Effector memory CD4-positive, alpha-beta T cell (primary cell): ENCODE measurements at regions not wholly inside any gene's neighbourhood (a gene's known extent, or its start where the extent isn't known, plus 50 kb on each side); places are given as distances from the start of the nearest gene placed in this dataset.

Experiments used
- DNase-seq, 3 donors: peaks; one replicate each; pipeline ENCODE4 v3.0.0-alpha.2; 2020
- H3K27ac ChIP-seq: 2 replicates; pipeline ENCODE4 v1.7.0; 2013; ENCODE audit warnings: mild to moderate bottlenecking, low read length, moderate library complexity; ENCODE audit not compliant: insufficient read depth, poor library complexity, severe bottlenecking
- H3K27me3 ChIP-seq: replicated peaks from 2 replicates; pipeline ENCODE4 v1.7.0; 2013; ENCODE audit warnings: mild to moderate bottlenecking, low read length; ENCODE audit not compliant: insufficient read depth, control insufficient read depth, poor library complexity, severe bottlenecking
- H3K36me3 ChIP-seq: 2 replicates; pipeline ENCODE4 v1.7.0; 2013; ENCODE audit warnings: mild to moderate bottlenecking, low read length, moderate library complexity; ENCODE audit not compliant: control insufficient read depth, insufficient read depth
- H3K4me1 ChIP-seq: 2 replicates; pipeline ENCODE4 v1.7.0; 2013; ENCODE audit warnings: low read length, mild to moderate bottlenecking; ENCODE audit not compliant: control insufficient read depth, insufficient read depth, poor library complexity, severe bottlenecking
- H3K4me3 ChIP-seq: 2 replicates; pipeline ENCODE4 v1.7.0; 2013; ENCODE audit warnings: low read length, low read depth, mild to moderate bottlenecking; ENCODE audit not compliant: insufficient read depth, poor library complexity, severe bottlenecking
- H3K9me3 ChIP-seq: 2 replicates; pipeline ENCODE4 v1.7.0; 2013; ENCODE audit warnings: mild to moderate bottlenecking, low read length, moderate library complexity; ENCODE audit not compliant: control insufficient read depth

DNA sequence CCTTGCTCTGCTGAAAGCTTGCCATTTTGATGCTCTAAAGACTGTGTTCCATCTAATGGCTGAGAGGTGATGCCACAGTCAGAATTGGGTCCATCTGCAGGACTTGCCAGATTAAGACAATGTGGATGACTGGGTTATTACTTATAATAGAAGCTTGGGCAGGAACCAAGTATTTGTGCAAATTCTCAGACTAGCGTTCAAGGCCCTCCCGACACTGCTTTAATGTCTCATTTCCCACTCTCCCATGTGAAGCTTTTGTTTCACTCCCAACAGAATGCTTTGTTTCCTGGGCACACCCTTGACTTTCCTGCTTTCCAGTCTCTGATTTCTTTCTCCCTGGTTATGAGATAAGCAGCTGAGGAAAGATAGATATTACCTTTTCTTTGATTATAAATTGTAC is 215.8 kb downstream of the KCNS3 start:
- no peaks in the 10 kb centered on the region for H3K36me3 ChIP-seq
- no peak overlapping the region for H3K4me3 ChIP-seq
- no peak overlapping the region for H3K27ac ChIP-seq
- no peak for DNase-seq
- H3K9me3 ChIP-seq, result no peaks in the 10 kb centered on the region
- H3K27me3 ChIP-seq, result no peaks in the 10 kb centered on the region
- no peaks in the 10 kb centered on the region for H3K4me1 ChIP-seq

DNA sequence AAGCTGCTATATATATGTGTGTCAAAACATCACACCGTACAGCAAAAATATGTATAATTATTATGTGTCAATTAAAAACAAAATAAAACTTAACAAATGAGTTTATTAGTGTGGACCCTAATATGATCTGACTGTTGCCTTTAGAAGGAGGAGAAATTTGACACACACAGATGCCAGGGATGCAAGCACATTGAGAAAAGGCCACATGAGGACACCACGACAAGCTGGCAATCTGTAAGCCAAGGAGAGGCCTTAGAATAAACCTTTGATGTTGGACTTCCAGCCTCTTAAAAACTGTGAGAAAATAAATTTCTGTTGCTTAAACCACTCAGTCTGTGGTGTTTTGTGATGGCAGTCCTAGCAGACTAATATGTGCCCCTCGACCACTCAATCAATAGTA is 214.7 kb downstream of the KCNS3 start:
- Histone ChIP-seq H3K27me3 (no peaks in the 10 kb centered on the region), H3K4me3 (no peak overlapping the region), H3K36me3 (no peaks in the 10 kb centered on the region), H3K27ac (no peak overlapping the region), H3K9me3 (no peaks in the 10 kb centered on the region), H3K4me1 (no peaks in the 10 kb centered on the region)
- DNase-seq, result no peak

DNA sequence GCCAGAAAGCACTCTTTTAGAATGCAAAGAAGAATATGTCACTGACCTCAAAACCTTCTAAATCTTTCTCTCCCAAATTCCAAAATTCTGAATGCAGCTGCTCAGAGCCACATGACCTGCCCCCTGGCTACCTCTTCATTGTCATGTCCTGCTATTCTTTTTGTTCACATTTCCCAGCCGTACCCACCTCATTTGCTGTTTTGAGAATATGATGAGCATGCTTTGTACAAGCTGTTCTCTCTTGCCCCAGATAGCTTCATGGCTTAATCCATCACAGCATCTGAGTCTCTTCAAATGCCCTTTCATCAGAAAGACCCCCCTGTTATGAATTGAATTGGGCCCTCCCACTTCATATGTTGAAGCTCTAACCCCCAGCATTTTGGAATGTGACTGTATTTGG is 214.3 kb downstream of the KCNS3 start:
- Histone ChIP-seq H3K27me3 (no peaks in the 10 kb centered on the region), H3K27ac (no peak overlapping the region), H3K4me1 (no peaks in the 10 kb centered on the region), H3K9me3 (no peaks in the 10 kb centered on the region), H3K36me3 (no peaks in the 10 kb centered on the region), H3K4me3 (no peak overlapping the region)
- DNase-seq, result no peak

DNA sequence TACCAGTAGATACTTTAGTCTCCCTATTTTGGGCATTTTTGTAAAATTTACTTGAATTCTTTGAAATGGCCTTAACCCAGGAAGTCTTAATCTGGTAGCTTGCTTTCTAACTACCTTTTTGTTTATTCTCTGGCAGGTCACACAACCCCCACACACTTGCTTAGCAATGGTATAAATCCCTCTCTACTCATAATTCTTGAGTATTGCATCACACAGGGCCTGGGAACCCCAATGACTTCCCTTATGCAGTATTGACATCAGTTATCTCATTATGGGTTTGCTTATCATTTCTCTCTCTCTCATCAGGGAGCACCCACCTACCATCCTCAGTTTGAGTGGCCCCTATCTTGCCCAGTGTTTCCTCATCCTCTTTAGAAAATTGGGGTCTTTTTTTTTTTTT is 207.1 kb downstream of the KCNS3 start:
- DNase-seq, result no peak
- Histone ChIP-seq H3K27ac (no peak overlapping the region), H3K4me3 (no peak overlapping the region), H3K27me3 (no peaks in the 10 kb centered on the region), H3K36me3 (no peaks in the 10 kb centered on the region), H3K9me3 (no peaks in the 10 kb centered on the region), H3K4me1 (no peaks in the 10 kb centered on the region)

DNA sequence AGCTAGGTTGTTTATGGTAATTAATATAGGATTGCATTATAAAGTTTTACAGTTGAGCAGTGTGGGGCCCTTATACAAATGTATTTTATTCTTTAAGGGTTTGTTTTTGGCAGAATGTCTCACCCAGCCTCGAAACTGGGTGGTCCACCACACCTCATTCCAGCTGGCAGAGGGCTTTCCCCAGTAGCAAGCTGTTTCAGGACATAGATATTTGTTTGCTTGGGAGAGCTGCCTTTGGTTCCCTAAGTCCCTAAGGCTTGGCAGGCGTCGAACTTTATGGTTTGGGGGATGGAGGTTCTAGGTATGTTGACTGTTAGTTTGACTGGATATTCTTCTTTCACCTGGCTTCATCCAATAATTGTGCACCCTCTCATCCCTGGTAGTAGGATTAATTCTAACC is 205.9 kb downstream of the KCNS3 start:
- DNase-seq, result no peak
- Histone ChIP-seq H3K27me3 (no peaks in the 10 kb centered on the region), H3K4me3 (no peak overlapping the region), H3K9me3 (no peaks in the 10 kb centered on the region), H3K27ac (no peak overlapping the region), H3K36me3 (no peaks in the 10 kb centered on the region), H3K4me1 (no peaks in the 10 kb centered on the region)

DNA sequence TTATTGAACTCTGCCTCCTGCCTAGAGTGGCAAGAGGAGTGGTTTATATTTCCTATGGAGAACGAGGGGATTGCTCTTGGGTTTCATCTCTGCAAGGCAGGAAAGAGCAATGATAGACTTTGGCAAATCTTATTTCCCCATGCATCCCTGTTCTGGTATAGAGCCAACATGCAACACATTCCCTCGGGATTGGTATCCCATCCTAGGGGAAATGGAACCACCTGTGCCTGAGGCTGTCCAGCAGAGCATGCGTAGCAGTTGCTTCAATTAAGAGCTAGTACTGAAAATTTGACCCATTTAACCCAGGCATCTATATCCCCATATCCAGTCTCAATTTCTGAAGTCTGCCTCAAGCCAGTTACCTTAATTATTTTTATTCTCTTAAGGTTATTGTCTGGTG is 205.3 kb downstream of the KCNS3 start:
- no peaks in the 10 kb centered on the region for H3K27me3 ChIP-seq
- DNase-seq, result no peak
- H3K9me3 ChIP-seq, result no peaks in the 10 kb centered on the region
- no peaks in the 10 kb centered on the region for H3K36me3 ChIP-seq
- H3K4me3 ChIP-seq, result no peak overlapping the region
- H3K4me1 ChIP-seq, result no peaks in the 10 kb centered on the region
- no peak overlapping the region for H3K27ac ChIP-seq

DNA sequence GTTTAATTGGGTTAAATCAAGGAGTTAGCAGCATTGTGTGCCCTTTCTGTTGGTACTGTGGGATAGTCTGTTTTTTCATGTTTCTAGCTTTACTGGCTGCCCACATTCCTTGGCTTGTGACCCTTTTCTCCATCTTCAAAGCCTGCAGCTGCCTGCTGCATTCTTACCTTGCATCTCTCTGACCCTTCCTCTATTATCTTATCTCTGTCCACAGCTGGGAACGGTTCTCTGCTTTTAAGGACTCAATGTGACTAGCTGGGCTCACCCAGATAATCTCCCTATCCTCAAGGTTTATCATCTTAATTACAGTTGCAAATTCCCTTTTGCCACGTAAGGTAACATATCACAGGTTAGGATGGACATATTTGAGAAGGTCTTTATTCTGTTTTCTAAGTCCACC is 199.7 kb downstream of the KCNS3 start:
- no peak overlapping the region for H3K4me3 ChIP-seq
- DNase-seq, result no peak
- H3K27ac ChIP-seq, result no peak overlapping the region
- no peaks in the 10 kb centered on the region for H3K4me1 ChIP-seq
- no peaks in the 10 kb centered on the region for H3K9me3 ChIP-seq
- no peaks in the 10 kb centered on the region for H3K27me3 ChIP-seq
- no peaks in the 10 kb centered on the region for H3K36me3 ChIP-seq

DNA sequence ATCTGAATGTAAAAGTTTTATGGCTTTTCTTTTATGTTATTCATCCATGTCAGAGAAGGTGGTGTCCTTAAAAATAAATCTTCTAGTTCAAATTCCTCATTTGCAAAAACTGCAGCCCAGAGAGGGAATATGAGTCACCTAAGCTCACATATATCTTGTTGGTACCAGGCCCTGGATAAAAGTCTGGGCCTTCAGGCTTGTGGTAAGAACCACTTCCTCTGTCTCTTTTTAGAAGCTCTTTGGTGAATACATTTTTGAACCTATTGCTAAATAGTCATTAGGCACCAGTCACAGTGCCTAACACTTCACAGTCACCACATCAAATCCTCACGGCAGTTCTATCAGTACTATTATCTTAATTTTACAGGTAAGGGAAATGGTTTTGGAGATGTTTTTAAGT is 199.2 kb downstream of the KCNS3 start:
- Histone ChIP-seq H3K27me3 (no peaks in the 10 kb centered on the region), H3K36me3 (no peaks in the 10 kb centered on the region), H3K27ac (no peak overlapping the region), H3K4me3 (no peak overlapping the region), H3K9me3 (no peaks in the 10 kb centered on the region), H3K4me1 (no peaks in the 10 kb centered on the region)
- DNase-seq, result no peak

DNA sequence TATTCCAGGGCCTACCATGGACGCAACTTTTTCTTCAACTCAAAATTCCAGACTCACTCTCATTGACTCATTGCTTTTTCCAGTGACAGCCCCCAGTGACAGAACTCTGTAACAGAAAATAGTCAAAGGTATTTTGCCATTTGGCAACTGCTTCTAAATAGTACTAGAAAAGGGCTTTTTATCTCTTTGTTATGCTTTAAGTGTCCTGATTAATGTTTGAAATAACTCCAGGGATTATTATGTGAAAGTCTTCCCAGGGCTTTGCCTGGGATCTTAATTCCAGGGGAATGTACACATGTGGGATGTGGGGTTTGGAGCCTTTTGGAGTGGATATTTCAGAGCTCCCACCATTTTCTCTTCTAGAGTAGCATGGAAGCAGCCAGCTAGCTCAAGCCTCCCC is 198.8 kb downstream of the KCNS3 start:
- H3K4me3 ChIP-seq, result no peak overlapping the region
- H3K36me3 ChIP-seq, result no peaks in the 10 kb centered on the region
- no peak for DNase-seq
- H3K9me3 ChIP-seq, result no peaks in the 10 kb centered on the region
- no peak overlapping the region for H3K27ac ChIP-seq
- H3K27me3 ChIP-seq, result no peaks in the 10 kb centered on the region
- no peaks in the 10 kb centered on the region for H3K4me1 ChIP-seq

DNA sequence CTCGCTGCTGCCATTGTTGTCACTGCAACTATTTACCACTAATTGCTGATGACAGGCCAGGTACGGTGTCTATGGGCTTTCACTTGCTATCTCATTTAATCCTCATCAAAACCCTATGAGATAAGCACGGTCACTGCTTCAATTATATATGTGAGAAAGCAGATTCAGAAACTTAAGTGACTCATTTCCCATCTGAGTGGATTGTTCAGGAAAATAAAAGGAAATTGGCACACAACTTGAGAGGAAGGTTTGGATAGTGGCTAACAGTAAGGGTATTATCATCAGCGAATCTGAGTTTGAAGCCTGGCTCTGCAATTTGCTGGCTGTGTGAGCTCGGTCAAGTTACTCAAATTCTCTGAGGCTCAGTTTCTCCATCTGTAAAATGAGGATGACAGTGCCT is 196.0 kb downstream of the KCNS3 start:
- DNase-seq, result no peak
- Histone ChIP-seq H3K27me3 (no peaks in the 10 kb centered on the region), H3K36me3 (no peaks in the 10 kb centered on the region), H3K27ac (no peak overlapping the region), H3K4me1 (no peaks in the 10 kb centered on the region), H3K4me3 (no peak overlapping the region), H3K9me3 (no peaks in the 10 kb centered on the region)

DNA sequence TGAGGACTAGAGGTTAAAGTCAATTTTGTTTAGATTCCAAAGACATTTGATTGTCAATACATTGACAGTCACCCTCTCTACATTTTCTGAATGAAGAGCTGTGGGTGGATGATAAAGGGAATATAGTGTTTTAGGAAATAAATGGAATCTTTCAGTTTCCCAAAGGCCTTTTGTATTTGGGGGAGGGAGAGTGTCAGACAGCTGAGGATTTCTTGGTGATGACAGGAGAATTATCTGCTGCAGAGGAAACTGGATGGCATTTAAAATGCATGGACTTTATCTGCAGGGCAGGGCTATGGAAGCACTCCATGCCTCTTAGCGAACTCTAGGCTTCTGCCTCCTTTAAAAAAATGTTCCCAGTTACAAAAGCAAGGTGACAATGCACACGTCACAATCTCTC is 195.1 kb downstream of the KCNS3 start:
- Histone ChIP-seq H3K36me3 (no peaks in the 10 kb centered on the region), H3K4me3 (no peak overlapping the region), H3K4me1 (no peaks in the 10 kb centered on the region), H3K27ac (no peak overlapping the region), H3K9me3 (no peaks in the 10 kb centered on the region), H3K27me3 (no peaks in the 10 kb centered on the region)
- no peak for DNase-seq
